HG03342 (cell line): ENCODE measurements at regions not wholly inside any gene's neighbourhood (a gene's known extent, or its start where the extent isn't known, plus 50 kb on each side); places are given as distances from the start of the nearest gene placed in this dataset.

Experiments used
- ATAC-seq: cut with Tn5 transposase; IDR thresholded peaks from one replicate; pipeline ENCODE4 v1.9.1; 2021; ENCODE audit warnings: mild to moderate bottlenecking, moderate library complexity; ENCODE audit not compliant: unreplicated experiment

DNA sequence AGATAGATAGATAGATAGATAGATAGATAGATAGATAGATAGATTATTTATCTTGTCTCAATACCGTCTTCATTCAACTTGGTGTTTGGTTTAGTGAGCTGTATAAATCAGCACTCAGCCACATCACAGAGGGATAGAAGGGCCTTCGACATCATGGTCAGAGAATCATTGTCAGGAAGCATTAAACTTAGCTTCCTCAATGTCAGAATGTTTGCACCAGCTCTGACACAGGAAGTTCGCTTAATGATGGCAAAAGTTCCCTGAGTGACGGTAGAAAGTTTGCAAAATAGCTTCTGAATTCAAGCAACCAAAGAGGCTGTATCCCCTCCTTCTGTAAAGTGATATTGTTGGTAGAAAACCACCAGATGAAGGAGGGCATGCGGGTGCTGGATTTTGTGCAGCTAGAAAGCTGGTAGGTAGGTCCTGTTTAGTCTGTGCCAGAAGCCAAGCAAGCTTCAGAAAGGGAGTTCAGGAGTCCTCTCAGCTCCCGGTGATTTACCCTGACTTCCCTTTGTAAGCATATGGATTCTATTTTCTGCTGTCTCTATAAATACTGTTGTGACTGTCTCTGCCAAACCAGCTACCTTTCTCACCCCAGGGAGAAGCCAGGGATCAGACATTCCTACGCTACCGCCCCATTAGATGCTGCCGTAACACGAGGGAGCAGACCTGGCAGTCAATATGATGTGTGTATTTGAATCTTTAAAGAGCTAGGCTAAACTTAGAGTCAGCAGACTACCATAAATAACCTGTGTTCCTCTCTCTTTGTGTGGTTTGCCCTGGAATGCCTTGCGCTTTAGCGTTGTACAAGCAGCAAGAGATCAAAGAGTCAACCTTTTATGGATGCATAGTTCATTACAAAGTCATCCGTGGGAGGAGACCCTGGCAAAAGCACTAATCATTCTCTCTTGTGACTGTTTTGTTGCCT lies 200.5 kb upstream of the KIAA1217 start:
- ATAC-seq = no peak

DNA sequence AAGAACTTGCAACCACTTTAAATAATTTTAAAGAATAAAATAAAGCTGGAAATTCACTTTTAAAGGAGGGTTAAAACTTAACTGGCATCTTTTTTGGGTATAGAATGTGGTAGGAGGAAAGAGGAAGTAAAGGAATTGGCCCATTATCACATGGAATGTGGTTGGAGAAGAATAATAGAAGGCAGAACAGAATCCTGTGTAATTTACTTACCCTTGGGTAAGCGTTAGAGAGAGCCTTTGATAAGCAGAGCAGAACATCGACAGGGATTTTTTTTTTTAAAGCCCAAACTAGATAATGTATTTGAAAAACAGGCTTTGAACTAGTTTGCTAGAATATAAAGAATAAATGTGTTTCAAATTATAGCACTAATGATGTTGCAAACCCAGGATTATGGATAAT lies 199.8 kb upstream of the KIAA1217 start:
- no peak for ATAC-seq

DNA sequence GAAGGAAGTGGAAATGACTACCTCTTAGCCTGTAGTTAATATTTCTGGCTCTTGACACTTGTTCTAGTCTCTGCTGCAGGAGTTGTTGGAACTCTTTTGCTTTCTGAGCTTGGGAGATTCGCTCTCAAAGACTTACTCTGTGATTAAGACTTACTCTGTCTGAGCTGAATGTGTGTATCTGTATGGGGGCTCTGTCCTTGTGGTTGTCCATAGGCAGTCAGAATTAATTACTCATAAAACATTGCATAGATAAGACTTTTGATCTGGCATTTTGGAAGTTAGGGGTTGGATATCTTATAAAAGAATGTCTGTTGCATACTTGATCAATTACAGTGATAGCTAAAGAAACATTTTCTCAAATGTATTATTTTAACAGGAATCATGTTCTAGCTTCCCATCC lies 199.2 kb upstream of the KIAA1217 start:
- no peak for ATAC-seq

DNA sequence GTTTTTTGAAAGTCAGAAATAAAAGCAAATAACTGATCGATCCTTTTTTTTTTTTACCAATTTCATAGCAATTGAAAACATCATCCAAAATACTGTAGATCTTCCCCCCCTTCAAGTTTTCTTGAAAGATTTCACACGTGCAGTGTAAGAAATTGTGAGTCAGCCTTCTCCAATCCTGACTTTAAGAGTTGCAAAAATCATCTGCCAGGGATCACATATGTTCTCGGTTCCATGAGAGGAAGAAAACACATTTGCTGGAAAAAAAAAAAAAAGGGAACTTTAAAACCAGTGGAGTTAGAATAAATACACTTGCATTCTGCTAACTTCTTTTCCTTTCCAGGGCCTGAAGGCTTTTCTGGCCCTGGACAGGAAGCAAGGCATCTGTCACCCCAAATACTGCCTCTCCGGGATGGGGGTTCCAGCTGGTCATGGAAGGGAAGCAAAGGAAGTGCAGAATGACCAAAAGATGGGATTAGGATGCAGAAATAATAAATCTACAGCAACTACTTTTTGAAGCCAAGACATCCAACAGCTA lies 198.4 kb upstream of the KIAA1217 start:
- no peak for ATAC-seq

DNA sequence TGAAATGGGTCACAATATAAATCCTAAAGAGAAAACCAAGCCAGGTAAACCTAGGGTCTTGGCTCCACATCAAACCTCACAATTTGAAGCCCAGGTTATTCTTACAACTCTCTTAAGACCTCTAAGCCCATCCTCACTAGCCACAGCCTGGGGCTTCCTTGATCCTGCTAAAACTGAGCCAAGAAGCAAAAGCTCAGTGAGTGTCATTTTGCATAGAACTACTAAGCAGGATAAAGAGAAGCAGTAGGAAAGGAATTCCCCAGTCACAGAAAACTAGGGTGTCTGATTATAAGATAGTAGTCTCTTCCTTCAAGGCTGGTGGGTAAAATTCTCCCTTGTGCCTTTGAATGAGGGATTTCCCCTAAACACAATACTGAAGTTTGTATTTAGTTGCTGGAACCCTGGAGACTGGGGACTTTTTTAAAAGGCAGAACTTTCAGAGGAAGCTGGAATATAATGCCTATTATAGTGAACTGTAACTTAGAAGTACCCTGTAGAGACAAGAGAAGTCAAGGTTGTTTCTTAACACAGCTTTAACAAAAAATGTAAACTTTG lies 196.6 kb upstream of the KIAA1217 start:
- ATAC-seq = no peak

DNA sequence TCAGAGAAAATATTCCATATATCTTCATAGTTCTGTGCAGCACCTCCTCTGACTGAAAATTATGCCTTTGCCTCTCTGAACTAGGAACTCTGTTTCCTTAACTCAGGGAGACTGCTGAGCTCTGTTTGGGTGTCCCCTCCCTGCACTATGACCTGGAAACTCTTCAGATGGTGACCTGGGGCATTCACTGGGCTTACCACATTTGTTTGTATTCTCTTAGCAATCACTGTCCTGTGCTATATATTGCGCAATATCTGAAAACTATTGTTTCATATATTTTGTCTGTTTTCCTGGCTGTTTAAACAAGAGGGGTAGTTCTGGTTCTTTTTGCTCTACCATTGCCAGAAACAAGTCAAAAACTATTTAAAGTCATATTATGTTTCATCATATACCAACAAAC lies 181.8 kb upstream of the KIAA1217 start:
- no peak for ATAC-seq

DNA sequence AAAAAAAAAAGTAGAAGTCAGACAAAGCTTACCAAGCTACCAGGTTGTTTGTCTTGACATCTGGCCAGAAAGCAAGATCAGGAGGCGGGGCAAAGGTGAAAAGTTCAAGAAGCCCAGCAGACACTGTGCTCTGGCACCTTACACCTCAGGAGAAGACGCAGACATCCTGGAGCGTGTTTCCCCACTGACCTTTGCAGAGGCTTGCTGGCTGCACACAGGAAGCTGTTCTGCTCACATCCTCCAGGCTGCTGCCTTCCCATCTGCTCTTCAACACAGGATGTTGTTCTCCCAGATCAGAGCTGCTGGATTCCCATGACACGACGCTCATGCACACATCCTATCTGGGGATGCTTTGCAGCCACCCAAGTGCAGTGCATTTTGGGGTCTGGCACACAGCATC lies 174.4 kb upstream of the KIAA1217 start:
- no peak for ATAC-seq

DNA sequence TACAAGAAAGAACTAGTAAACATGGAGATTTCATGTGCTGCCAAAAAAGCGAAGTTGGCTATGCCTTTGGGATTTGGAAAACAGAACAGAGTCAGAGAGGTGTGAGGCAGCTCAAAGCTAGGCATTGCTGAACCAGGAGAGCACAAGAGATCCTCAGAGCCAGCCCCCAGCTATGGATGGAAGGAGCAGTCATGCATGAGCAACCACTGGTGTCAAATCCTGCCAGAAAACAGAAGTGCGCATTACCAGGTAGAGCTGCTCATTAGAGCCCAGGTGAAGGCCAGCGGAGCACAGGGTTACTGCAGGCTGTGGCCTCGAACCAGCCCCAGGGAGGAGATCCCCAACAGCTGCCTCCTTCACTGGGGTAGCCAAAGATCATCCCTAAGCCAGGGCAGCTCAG lies 173.2 kb upstream of the KIAA1217 start:
- no peak for ATAC-seq

DNA sequence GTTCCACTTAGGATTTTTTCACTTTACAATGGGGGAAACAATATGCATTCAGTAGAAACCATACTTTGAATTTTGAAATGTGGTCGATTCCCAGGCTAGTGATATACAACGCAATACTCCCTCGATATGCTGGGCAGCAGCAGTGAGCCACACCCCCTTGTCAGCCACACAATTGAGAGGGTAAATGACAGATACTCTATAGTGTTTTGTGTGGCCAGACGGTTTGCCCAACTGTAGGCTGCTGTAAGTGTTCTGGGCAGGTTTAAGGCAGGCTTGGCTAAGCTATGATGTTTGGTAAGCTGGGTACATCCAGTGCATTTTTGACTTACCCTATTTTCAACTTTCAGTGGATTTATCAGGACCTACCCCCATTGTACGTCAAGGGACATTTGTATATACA lies 169.6 kb upstream of the KIAA1217 start:
- no peak for ATAC-seq

DNA sequence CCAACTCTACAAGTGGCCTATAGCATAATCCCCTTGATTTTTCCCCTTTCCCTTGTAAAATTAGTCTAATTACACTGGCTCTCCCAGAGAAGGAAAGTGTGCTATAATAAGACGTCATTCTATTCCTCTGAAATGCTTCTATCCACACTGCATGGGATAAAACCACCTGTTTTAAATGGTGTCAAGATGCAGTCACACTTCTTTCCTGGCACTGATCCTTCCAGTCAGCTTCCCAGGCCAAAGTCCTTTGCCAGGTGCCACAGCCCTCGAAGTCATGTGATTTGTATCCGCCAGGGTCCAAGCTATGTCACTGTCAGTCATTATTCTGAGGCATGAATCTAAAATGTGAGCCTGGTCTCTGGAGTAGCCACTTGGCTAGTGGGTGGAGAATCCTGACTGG lies 169.0 kb upstream of the KIAA1217 start:
- no peak for ATAC-seq

DNA sequence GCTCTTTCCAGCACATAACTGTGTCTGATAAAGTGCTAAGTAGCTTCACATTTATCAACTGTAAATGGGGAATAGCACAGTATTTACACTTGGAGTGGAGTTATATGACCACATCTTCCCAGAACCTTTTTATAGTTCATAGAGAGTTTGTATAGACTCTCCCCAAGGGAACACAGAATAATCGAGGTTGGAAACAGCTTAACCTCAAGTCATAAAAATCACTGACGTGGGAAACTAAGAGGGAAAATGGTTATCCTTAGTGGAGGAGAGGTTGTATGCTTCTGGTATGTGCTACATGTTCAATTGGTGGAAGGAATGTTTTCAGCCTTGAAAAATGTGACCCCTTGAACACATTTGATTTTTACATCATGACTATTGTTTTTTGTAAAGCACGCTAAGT lies 167.9 kb upstream of the KIAA1217 start:
- no peak for ATAC-seq

DNA sequence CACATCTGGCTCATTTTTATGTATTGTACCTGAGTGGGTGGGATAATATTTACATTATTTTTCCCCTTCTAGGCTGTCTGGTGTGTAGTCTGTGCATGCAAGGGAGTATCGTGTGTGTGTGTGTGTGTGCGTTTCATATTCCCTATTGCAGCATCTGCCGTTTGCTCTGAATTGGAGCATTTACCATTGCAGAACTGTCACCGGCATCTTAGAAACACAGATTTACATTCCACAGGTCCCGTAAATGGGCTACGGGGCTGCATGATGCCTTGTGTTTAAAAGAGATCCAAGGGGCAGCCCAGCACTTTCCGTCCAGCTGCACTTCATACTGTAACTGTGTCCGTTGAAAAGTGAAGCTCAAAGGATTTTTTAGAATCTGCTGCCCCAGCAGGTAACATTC lies 167.1 kb upstream of the KIAA1217 start:
- ATAC-seq = no peak

DNA sequence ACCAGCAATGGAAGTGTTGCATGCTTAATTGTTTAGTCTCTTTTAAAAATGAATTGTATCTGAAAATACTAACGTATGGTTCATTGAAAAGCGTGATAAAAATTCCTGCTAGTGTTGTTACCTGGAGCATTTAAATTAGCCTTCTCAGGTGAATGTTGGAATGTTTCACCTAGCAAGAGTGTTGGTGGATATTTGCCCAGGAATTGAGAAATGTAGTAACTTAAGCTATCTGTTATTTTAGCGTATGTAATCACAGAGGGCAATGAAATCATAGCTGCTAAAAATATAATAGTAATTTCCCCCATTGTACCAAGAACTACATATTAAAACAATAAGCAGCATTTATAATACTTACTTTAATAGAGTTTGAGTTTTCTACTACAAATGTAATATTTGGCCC lies 166.1 kb upstream of the KIAA1217 start:
- no peak for ATAC-seq

DNA sequence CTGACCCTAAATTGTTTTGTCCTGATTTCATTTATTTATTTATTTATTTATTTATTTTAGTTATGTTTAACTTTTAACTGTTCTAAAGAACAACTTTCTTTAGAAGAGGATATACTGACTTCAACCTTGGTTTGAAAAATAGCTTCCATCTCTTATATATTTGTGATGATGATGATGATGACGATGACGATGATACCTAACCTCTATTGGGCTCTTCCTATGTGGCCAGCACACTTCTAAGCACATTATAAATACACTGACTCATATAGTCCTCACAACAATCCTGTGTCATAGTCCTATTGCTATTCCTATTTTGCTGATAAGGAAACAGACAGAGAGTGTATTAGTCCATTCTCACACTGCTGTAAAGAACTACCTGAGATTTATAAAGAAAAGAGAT lies 162.9 kb upstream of the KIAA1217 start:
- ATAC-seq = no peak

DNA sequence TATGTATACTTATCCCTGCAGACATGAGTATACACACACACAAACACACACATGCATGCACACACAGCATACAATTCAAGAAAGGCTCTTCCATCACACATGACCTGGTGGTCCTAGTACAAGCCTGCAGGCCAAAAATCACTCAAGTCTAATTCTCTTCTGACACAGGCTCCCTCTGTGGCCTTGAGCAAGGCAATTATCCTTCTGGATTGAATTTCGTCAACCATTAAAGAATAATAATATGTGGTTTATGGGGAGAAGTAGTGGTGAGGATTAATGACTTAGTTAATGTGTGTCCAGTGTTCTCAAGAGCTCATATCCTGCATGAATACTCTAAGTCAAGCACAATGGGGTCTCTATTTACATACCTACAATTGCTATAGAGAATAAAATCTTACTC lies 161.8 kb upstream of the KIAA1217 start:
- no peak for ATAC-seq

DNA sequence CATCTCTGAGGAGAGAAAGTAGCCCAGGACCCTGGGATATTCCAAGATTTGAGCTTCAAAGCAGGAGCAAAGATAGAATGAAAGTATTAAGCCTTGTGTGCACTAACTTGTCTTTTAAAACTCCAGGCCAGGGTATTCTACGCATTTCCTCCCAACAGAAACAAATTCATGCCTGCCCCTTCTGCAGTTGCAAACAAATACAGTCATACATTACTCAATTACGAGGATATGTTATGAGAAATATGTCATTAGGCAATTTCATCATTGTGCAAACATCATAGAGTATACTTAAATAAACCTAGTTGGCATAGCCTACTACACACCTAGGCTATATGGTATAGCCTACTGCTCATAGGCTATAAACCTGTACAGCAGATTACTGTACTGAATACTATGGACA lies 154.5 kb upstream of the KIAA1217 start:
- no peak for ATAC-seq

DNA sequence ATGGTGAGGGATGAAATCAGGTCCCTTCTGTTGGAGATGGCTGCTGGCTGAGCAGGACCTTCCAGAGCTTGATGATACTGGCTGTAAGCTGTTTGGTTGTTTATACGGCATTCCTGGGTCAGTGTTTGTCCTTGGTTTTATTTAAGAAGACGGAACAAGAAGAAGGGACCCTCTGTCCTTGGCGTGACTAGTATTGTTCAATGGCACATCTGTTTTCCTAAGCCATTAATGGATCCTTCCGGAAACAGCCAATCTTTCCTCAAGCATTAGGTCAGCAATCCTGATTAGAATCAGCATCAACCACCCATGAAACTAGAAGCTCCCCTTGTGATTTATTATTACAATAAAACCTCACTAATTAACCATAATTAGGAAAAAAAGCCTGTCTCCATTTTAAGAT lies 128.7 kb upstream of the KIAA1217 start:
- no peak for ATAC-seq

DNA sequence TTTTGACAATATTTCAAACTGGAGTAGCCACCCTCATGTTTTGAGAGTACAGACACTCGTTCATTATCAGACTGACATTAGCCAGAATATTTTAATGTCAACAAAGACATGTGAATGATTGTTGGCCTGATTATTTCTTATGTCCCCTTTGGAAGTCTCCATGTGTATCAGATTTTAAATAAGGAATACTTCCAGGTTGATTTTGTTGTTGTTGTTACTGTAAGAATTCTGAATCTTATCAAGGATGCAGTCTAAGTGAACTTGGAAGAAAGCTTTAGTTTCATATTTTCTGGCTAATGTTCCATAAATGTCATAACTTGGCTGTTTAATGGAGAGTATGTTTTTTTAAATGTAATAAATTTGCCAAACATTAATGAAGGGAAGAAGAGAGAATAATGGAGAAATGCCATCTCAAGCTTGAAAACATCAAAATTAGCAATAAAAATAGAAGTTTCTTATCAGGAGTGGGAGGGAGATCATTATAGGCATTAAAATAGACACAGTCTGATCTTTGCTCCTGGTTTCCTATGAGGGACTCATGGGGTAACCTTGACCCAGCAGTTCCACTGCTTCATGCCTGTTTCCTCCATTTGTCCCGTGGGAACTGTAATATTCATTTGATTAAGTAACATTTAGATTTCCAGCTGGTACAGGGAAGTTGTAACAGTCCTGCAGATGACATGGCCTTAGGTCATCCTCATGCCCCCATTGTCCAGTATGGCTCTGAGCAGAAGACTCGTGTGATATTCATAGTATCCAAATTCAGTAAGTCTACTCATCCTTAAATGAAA lies 122.4 kb upstream of the KIAA1217 start:
- no peak for ATAC-seq

DNA sequence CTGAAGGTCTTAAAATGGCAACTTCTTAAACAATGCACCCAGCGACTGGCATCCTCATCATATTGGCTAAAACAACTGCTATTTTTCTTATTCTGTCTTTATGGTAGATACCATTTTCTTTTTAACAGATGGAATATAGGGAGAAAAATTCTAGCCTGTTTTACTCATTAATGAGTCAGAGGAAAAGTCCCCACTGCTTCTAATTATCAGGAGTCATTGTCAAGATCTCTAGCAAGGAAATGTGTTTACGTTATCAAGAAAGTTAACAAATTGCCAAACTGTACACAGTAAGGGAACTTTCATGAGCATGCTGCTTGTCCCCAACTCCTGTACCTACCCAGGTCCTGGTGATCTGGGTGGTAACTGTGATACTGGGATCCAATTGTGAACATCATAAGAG lies 117.7 kb upstream of the KIAA1217 start:
- ATAC-seq = no peak

DNA sequence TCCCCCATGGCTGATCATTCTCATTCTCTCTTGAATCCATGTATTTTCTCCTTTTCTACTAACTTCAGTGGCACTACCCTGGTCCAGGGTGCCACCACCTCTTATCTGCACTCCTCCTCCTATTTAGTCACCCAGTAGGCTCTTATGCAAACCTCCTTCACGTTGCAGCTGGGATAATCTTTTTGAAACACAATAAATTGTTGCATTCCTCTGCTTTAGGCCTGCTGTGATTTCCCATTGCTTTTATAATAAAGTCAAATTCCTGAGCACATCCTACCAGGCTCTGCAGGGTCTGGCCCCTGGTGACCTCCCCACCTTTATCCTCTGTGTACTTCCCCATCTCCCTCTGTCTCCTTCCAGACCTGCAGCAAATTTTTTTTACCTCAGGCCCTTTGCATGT lies 112.7 kb upstream of the KIAA1217 start:
- no peak for ATAC-seq

DNA sequence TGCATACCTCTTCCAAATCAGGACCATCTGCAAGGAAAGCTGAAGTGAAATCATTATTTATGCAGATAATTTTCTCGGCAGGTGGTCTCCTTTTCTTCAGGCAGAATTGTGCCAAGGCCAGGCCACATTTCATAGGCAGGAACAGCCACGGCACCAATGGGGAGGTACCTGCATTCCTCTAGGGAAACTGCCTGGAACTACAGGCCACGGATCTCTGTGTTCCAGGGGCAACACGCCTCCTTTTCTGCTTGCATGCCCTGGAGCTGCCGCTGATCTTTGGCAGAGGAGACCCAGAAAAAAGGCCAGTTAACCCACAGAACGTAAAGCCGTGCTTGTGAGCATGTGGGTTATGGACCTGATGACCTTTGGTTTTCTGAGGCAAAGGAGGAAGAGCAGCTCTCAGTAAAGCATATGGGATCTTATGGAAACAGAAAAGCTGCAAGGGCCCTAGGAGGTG lies 111.2 kb upstream of the KIAA1217 start:
- no peak for ATAC-seq

DNA sequence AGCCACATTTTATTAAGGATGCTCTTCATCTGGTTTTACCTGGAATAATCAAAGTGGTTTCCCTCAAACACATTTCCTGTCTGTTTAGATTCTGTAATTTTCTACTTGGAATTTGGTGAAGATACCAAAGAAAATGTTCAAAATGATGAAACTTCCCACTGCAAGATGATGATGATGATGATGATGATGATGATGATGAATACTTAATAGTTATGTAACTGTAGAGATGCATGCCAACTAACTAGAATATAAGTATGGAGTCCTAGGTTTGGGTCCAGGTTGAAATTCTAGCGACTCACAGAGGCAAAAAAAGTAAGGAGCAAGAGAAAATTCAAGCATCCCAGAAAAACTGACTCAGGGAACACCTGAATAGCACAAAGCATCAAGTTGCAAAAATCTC lies 104.0 kb upstream of the KIAA1217 start:
- ATAC-seq = no peak
